SK-N-SH (cell line): ENCODE measurements at regions not wholly inside any gene's neighbourhood (a gene's known extent, or its start where the extent isn't known, plus 50 kb on each side); places are given as distances from the start of the nearest gene placed in this dataset.

Experiments used
- CTCF ChIA-PET: fragments of 300-600, 350-600 bp; formaldehyde crosslinking; extraction: SDS; loops from one replicate; lab custom pipeline; 2021; lab: Yijun Ruan, JAX
- POLR2A ChIA-PET: fragments of 350-600 bp; sonication (Branson Sonifier 250); formaldehyde crosslinking; extraction: SDS; loops from one replicate; lab custom pipeline; 2020; ENCODE audit warnings: antibody characterized with exemption, inconsistent platforms; lab: Yijun Ruan, JAX
- DNase-seq: peaks from one replicate; pipeline ENCODE4 v3.0.0; 2012
- H2AFZ ChIP-seq: fragments of 200-600 bp; sonication (generic); 2 replicates; pipeline ENCODE4 v1.8.1; 2016; ENCODE audit warnings: antibody characterized with exemption, mild to moderate bottlenecking, low read depth
- H3F3A ChIP-seq: fragments of 200-600 bp; sonication (generic); replicated peaks from 2 replicates; pipeline ENCODE3; 2016; ENCODE audit warnings: antibody characterized with exemption, mild to moderate bottlenecking; ENCODE audit not compliant: insufficient read depth
- H3K27ac ChIP-seq, 2 experiments: fragments of 200-500 bp in 1 of 2; fragments of 200-600 bp in 1 of 2; sonication (Bioruptor generic) in 1 of 2; sonication (generic), shearing (Covaris generic) in 1 of 2; 2 replicates each; pipeline versions ENCODE4 v1.5.1 to v1.6.1; 2014 to 2016; ENCODE audit warnings: low read depth in 2 of 2, inconsistent platforms in 1 of 2, low read length in 1 of 2, mild to moderate bottlenecking in 1 of 2, mixed read lengths in 1 of 2
- H3K27me3 ChIP-seq: fragments of 200-600 bp; sonication (generic), shearing (Covaris generic); 2 replicates; pipeline ENCODE4 v1.6.1; 2016; ENCODE audit warnings: mixed run types; ENCODE audit not compliant: insufficient read depth
- H3K36me3 ChIP-seq, 2 experiments: fragments of 200-500 bp in 1 of 2; fragments of 200-600 bp in 1 of 2; sonication (Bioruptor generic) in 1 of 2; sonication (generic) in 1 of 2; replicated peaks in 1 of 2; 2 replicates each; pipeline versions ENCODE3 to v1.5.1; 2014 to 2016; ENCODE audit warnings: low read length in 1 of 2, mild to moderate bottlenecking in 1 of 2; ENCODE audit not compliant: insufficient read depth in 2 of 2, control insufficient read depth in 1 of 2
- H3K4me1 ChIP-seq, 2 experiments: fragments of 200-500 bp in 1 of 2; fragments of 200-600 bp in 1 of 2; sonication (Bioruptor generic) in 1 of 2; sonication (generic), shearing (Covaris generic) in 1 of 2; 2 replicates each; pipeline versions ENCODE4 v1.5.1 to v1.6.1; 2014 to 2016; ENCODE audit warnings: low read depth in 1 of 2, low read length in 1 of 2, mixed run types in 1 of 2; ENCODE audit not compliant: insufficient read depth in 2 of 2, control insufficient read depth in 1 of 2
- H3K4me2 ChIP-seq: fragments of 200-600 bp; sonication (generic), shearing (Covaris generic); 2 replicates; pipeline ENCODE4 v1.6.1; 2017; ENCODE audit warnings: mixed run types
- H3K4me3 ChIP-seq, 2 experiments: fragments of 200-500 bp in 1 of 2; fragments of 200-600 bp in 1 of 2; sonication (Bioruptor generic) in 1 of 2; sonication (generic), shearing (Covaris generic) in 1 of 2; 2 replicates each; pipeline versions ENCODE4 v1.5.1 to v1.8.1; 2014 to 2016; ENCODE audit warnings: low read depth in 2 of 2, inconsistent platforms in 1 of 2, low read length in 1 of 2, mild to moderate bottlenecking in 1 of 2, mixed read lengths in 1 of 2, moderate library complexity in 1 of 2
- H3K79me2 ChIP-seq: fragments of 200-600 bp; sonication (generic); 2 replicates; pipeline ENCODE4 v1.8.1; 2017; ENCODE audit warnings: mild to moderate bottlenecking; ENCODE audit not compliant: insufficient read depth
- H3K9ac ChIP-seq: fragments of 200-600 bp; sonication (generic); 2 replicates; pipeline ENCODE4 v1.6.1; 2017; ENCODE audit warnings: mixed run types
- H3K9me2 ChIP-seq: fragments of 200-600 bp; sonication (generic); 2 replicates; pipeline ENCODE4 v1.6.1; 2017; ENCODE audit warnings: mixed run types
- H3K9me3 ChIP-seq: fragments of 200-600 bp; sonication (generic); 2 replicates; pipeline ENCODE4 v1.6.1; 2017; ENCODE audit warnings: mixed run types, mild to moderate bottlenecking, moderate library complexity
- H4K20me1 ChIP-seq: fragments of 200-600 bp; sonication (generic); 2 replicates; pipeline ENCODE4 v1.6.1; 2017; ENCODE audit warnings: mild to moderate bottlenecking, mixed run types; ENCODE audit not compliant: insufficient read depth
- CHD2 ChIP-seq: fragments of 150-350 bp; IDR thresholded peaks from 2 replicates; pipeline ENCODE4 v1.6.1; 2018; ENCODE audit warnings: low read length; ENCODE audit not compliant: partially characterized antibody
- ELF1 ChIP-seq: IDR thresholded peaks from 2 replicates; pipeline ENCODE4 v1.4.0; 2012
- EP300 ChIP-seq, 2 experiments: IDR thresholded peaks; 2 replicates each; pipeline versions ENCODE4 v1.4.0 to v1.6.1; 2012; ENCODE audit warnings: borderline replicate concordance in 1 of 2, low read depth in 1 of 2, low read length in 1 of 2
- EZH2phosphoT487 ChIP-seq: fragments of 200-600 bp; sonication (generic); IDR thresholded peaks from 2 replicates; pipeline ENCODE4 v1.6.1; 2017; ENCODE audit warnings: low read depth, mixed run types, mild to moderate bottlenecking, antibody characterized with exemption, moderate library complexity, borderline replicate concordance
- FOXM1 ChIP-seq: IDR thresholded peaks from 2 replicates; pipeline ENCODE4 v1.4.0; 2012; ENCODE audit warnings: low read depth, mild to moderate bottlenecking
- IRF3 ChIP-seq: fragments of 150-350 bp; IDR thresholded peaks from 2 replicates; pipeline ENCODE4 v1.6.1; 2016; ENCODE audit warnings: mild to moderate bottlenecking, low read depth, low read length
- MAX ChIP-seq: IDR thresholded peaks from 2 replicates; pipeline ENCODE4 v1.4.0; 2012; ENCODE audit warnings: low read depth
- NRF1 ChIP-seq: IDR thresholded peaks from 2 replicates; pipeline ENCODE4 v1.6.1; 2012; ENCODE audit warnings: low read depth, mild to moderate bottlenecking, low read length
- POLR2AphosphoS5 ChIP-seq: IDR thresholded peaks from 2 replicates; pipeline ENCODE4 v1.6.1; 2012; ENCODE audit warnings: low read depth, low read length
- RCOR1 ChIP-seq: fragments of 150-350 bp; IDR thresholded peaks from 2 replicates; pipeline ENCODE4 v1.6.1; 2017; ENCODE audit warnings: antibody characterized with exemption, low read length
- REST ChIP-seq: IDR thresholded peaks from 2 replicates; pipeline ENCODE4 v1.6.1; 2012; ENCODE audit warnings: mild to moderate bottlenecking, low read depth, low read length, moderate library complexity
- RXRA ChIP-seq: IDR thresholded peaks from 2 replicates; pipeline ENCODE4 v1.4.0; 2012; ENCODE audit warnings: low read depth, mild to moderate bottlenecking, borderline replicate concordance
- TAF1 ChIP-seq: IDR thresholded peaks from 2 replicates; pipeline ENCODE4 v1.6.1; 2012; ENCODE audit warnings: low read depth, mild to moderate bottlenecking, low read length, moderate library complexity, borderline replicate concordance
- TEAD4 ChIP-seq: IDR thresholded peaks from 2 replicates; pipeline ENCODE4 v1.4.0; 2012; ENCODE audit warnings: mild to moderate bottlenecking, borderline replicate concordance; ENCODE audit not compliant: insufficient read depth
- USF1 ChIP-seq: IDR thresholded peaks from 2 replicates; pipeline ENCODE4 v1.4.0; 2012; ENCODE audit warnings: low read depth, borderline replicate concordance
- ZBTB33 ChIP-seq: IDR thresholded peaks from 2 replicates; pipeline ENCODE4 v1.4.0; 2012; ENCODE audit warnings: low read depth, borderline replicate concordance
- WGBS: methylation state at CpG from one replicate; pipeline ENCODE4 v1.1.6; 2017; ENCODE audit warnings: low lambda C conversion rate; 5-methylcytosine and 5-hydroxymethylcytosine counted together

GRCh38 chr3:13937131-13937530 lies 57.3 kb upstream of the WNT7A start:
- CTCF ChIA-PET: interaction anchor here (0.7 kb wide), 1 partner anchor 41 kb away, joined by 3 read pairs; no protein-coding TSS in a partner anchor
- TF ChIP-seq FOXM1 (no peak), TAF1 (no peak), POLR2AphosphoS5 (no peak), IRF3 (no peak), MAX (no peak), REST (no peak), EP300 (IDR thresholded peaks at IDR 0.05; ENCODE audit: borderline replicate concordance in 1 of 2, low read depth in 1 of 2, low read length in 1 of 2) (no peak), EZH2phosphoT487 (no peak), TEAD4 (no peak), RXRA (no peak), CHD2 (no peak), ELF1 (no peak), NRF1 (no peak), ZBTB33 (no peak), RCOR1 (no peak), USF1 (no peak)
- TF ChIP-seq, all 33 proteins: peak for 0

More at GRCh38 chr3:13937131-13937530, 57.3 kb upstream of the WNT7A start:
- Histone ChIP-seq H4K20me1 (no peaks in the 10 kb centered on the region), H3K27me3 (no peaks in the 10 kb centered on the region), H3K4me3 (no peak overlapping the region), H3K36me3 (no peaks in the 10 kb centered on the region), H3K9ac (no peak overlapping the region), H3K4me2 (no peak overlapping the region), H3K4me1 (peaks cover 0 to 4% of the 10 kb centered on the region in 2 experiments; a peak in 1 of 4 replicates), H2AFZ (no peak overlapping the region), H3K27ac (no peak overlapping the region), H3K9me3 (no peaks in the 10 kb centered on the region), H3K79me2 (no peaks in the 10 kb centered on the region), H3K9me2 (no peaks in the 10 kb centered on the region), H3F3A (no peaks in the 10 kb centered on the region)
- WGBS: 49% methylated on average over 5 of the region's 5 CpGs
- POLR2A ChIA-PET: no interaction called here
- DNase-seq: no peak
